ENCODE measurements at regions not wholly inside any gene's neighbourhood (a gene's known extent, or its start where the extent isn't known, plus 50 kb on each side); places are given as distances from the start of the nearest gene placed in this dataset.
"Not testable (repeated sequence)": the region's sequence is repeated elsewhere in the genome, so short reads cannot be mapped to it uniquely, and the experiment has no call there.

GRCh38 chr1:244289991-244290785, 161.5 kb downstream of the ADSS2 start:
- TF ChIP-seq JUND (IDR thresholded peaks at IDR 0.05; ENCODE audit: low read depth) = no peak
- in situ Hi-C loops (cut with HindIII; ENCODE audit: low pct_unique_long_range_greater_than_20kb, low sequenced_read_pairs) = no loop called here
- DNase-seq (ENCODE audit: low read depth in 1 of 2, low spot score in 1 of 2) = no peak

- no peak for DNase-seq (ENCODE audit: low read depth in 1 of 2, low spot score in 1 of 2)
- TF ChIP-seq JUND (IDR thresholded peaks at IDR 0.05; ENCODE audit: low read depth) = no peak
- in situ Hi-C loops (cut with HindIII; ENCODE audit: low pct_unique_long_range_greater_than_20kb, low sequenced_read_pairs) = no loop called here
Observed at GRCh38 chr1:244291236-244292201, 160.2 kb downstream of the ADSS2 start.

GRCh38 chr1:244294599-244295224, 157.0 kb downstream of the ADSS2 start:
- in situ Hi-C loops (cut with HindIII; ENCODE audit: low pct_unique_long_range_greater_than_20kb, low sequenced_read_pairs) = no loop called here
- no peak for TF ChIP-seq JUND (IDR thresholded peaks at IDR 0.05; ENCODE audit: low read depth)
- DNase-seq (ENCODE audit: low read depth in 1 of 2, low spot score in 1 of 2) = no peak

GRCh38 chr1:244296003-244296402, 155.7 kb downstream of the ADSS2 start:
- in situ Hi-C loops (cut with HindIII; ENCODE audit: low pct_unique_long_range_greater_than_20kb, low sequenced_read_pairs) = no loop called here
- DNase-seq (ENCODE audit: low read depth in 1 of 2, low spot score in 1 of 2) = no peak

GRCh38 chr1:244296447-244296846, 155.3 kb downstream of the ADSS2 start:
- TF ChIP-seq JUND (IDR thresholded peaks at IDR 0.05; ENCODE audit: low read depth) = no peak
- in situ Hi-C loops (cut with HindIII; ENCODE audit: low pct_unique_long_range_greater_than_20kb, low sequenced_read_pairs) = no loop called here
- no peak for DNase-seq (ENCODE audit: low read depth in 1 of 2, low spot score in 1 of 2)

More at GRCh38 chr1:244296003-244296402, 155.7 kb downstream of the ADSS2 start:
- no peak for TF ChIP-seq JUND (IDR thresholded peaks at IDR 0.05; ENCODE audit: low read depth)

- DNase-seq (ENCODE audit: low read depth in 1 of 2, low spot score in 1 of 2) = no peak
- in situ Hi-C loops (cut with HindIII; ENCODE audit: low pct_unique_long_range_greater_than_20kb, low sequenced_read_pairs) = no loop called here
- no peak for TF ChIP-seq JUND (IDR thresholded peaks at IDR 0.05; ENCODE audit: low read depth)
Observed at GRCh38 chr1:244297087-244297486, 154.6 kb downstream of the ADSS2 start.

- no peak for DNase-seq (ENCODE audit: low read depth in 1 of 2, low spot score in 1 of 2)
- in situ Hi-C loops (cut with HindIII; ENCODE audit: low pct_unique_long_range_greater_than_20kb, low sequenced_read_pairs) = no loop called here
- no peak for TF ChIP-seq JUND (IDR thresholded peaks at IDR 0.05; ENCODE audit: low read depth)
Observed at GRCh38 chr1:244297616-244298015, 154.1 kb downstream of the ADSS2 start.

GRCh38 chr1:244300029-244300375, 151.7 kb downstream of the ADSS2 start:
- in situ Hi-C loops (cut with HindIII; ENCODE audit: low pct_unique_long_range_greater_than_20kb, low sequenced_read_pairs); DNase-seq (ENCODE audit: low read depth in 1 of 2, low spot score in 1 of 2): not testable (repeated sequence)

GRCh38 chr1:244301595-244302130, 150.0 kb downstream of the ADSS2 start:
- DNase-seq (ENCODE audit: low read depth in 1 of 2, low spot score in 1 of 2) = no peak
- no peak for TF ChIP-seq JUND (IDR thresholded peaks at IDR 0.05; ENCODE audit: low read depth)
- in situ Hi-C loops (cut with HindIII; ENCODE audit: low pct_unique_long_range_greater_than_20kb, low sequenced_read_pairs) = no loop called here

- TF ChIP-seq JUND (IDR thresholded peaks at IDR 0.05; ENCODE audit: low read depth) = no peak
- no peak for DNase-seq (ENCODE audit: low read depth in 1 of 2, low spot score in 1 of 2)
- in situ Hi-C loops (cut with HindIII; ENCODE audit: low pct_unique_long_range_greater_than_20kb, low sequenced_read_pairs) = no loop called here
Observed at GRCh38 chr1:244302876-244303609, 148.7 kb downstream of the ADSS2 start.

- in situ Hi-C loops (cut with HindIII; ENCODE audit: low pct_unique_long_range_greater_than_20kb, low sequenced_read_pairs) = no loop called here
- DNase-seq (ENCODE audit: low read depth in 1 of 2, low spot score in 1 of 2) = no peak
Observed at GRCh38 chr1:244303610-244303969, 148.1 kb downstream of the ADSS2 start.

GRCh38 chr1:244304156-244304555, 147.6 kb downstream of the ADSS2 start:
- no peak for TF ChIP-seq JUND (IDR thresholded peaks at IDR 0.05; ENCODE audit: low read depth)
- in situ Hi-C loops (cut with HindIII; ENCODE audit: low pct_unique_long_range_greater_than_20kb, low sequenced_read_pairs) = no loop called here
- DNase-seq (ENCODE audit: low read depth in 1 of 2, low spot score in 1 of 2) = peak; percentile 30 to 70

More at GRCh38 chr1:244303610-244303969, 148.1 kb downstream of the ADSS2 start:
- no peak for TF ChIP-seq JUND (IDR thresholded peaks at IDR 0.05; ENCODE audit: low read depth)

All from T47D (cell line).